HG03442 (cell line): ENCODE measurements at regions not wholly inside any gene's neighbourhood (a gene's known extent, or its start where the extent isn't known, plus 50 kb on each side); places are given as distances from the start of the nearest gene placed in this dataset.

Experiments used
- ATAC-seq: cut with Tn5 transposase; IDR thresholded peaks from one replicate; pipeline ENCODE4 v1.9.1; 2021; ENCODE audit warnings: mild to moderate bottlenecking, moderate library complexity; ENCODE audit not compliant: unreplicated experiment

GRCh38 chr5:34580983-34581382 is 75.1 kb upstream of the RAI14 start:
- ATAC-seq: no peak

GRCh38 chr5:34582371-34582770 is 73.8 kb upstream of the RAI14 start:
- ATAC-seq: no peak

GRCh38 chr5:34583167-34583566 is 73.0 kb upstream of the RAI14 start:
- ATAC-seq: no peak

- ATAC-seq: no peak
These were observed 72.0 kb upstream of the RAI14 start for GRCh38 chr5:34584165-34584564.

- no peak for ATAC-seq
These were observed 70.5 kb upstream of the RAI14 start for GRCh38 chr5:34585601-34586104.

DNA sequence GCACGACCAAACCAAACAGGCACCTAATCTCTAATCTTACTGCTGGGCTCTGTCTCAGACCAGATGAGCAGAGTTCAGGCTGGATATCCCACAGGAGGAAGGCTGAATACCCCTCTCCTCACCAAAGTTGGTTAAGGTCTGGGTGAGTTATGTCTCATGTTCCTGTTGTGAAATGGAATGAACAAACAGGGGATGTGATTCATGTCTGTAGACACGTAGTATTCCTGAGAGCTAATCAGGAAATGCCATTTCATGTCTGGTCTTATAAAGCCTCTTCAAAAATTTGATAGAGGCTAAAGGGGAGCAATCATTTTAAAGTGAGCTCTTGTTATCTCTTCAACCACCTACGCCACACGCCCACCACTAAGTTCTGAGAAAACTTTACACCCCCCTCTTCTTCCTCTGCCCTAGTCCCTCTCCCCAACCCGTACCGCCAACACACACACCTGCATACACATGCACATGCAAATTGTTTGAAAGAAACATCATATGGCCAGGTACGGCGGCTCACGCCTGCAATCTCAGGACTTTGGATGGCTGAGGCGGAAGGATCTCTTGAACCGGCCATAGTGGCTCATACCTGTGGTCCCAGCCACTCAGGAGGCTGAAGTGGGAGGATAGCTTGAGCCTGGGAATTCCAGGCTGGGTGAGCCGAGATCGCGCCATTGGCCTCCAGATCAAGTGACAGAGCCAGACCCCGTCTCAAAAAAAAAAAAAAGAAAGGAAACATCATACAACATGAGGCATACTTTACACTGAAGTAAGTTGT is 69.8 kb upstream of the RAI14 start:
- ATAC-seq: no peak

DNA sequence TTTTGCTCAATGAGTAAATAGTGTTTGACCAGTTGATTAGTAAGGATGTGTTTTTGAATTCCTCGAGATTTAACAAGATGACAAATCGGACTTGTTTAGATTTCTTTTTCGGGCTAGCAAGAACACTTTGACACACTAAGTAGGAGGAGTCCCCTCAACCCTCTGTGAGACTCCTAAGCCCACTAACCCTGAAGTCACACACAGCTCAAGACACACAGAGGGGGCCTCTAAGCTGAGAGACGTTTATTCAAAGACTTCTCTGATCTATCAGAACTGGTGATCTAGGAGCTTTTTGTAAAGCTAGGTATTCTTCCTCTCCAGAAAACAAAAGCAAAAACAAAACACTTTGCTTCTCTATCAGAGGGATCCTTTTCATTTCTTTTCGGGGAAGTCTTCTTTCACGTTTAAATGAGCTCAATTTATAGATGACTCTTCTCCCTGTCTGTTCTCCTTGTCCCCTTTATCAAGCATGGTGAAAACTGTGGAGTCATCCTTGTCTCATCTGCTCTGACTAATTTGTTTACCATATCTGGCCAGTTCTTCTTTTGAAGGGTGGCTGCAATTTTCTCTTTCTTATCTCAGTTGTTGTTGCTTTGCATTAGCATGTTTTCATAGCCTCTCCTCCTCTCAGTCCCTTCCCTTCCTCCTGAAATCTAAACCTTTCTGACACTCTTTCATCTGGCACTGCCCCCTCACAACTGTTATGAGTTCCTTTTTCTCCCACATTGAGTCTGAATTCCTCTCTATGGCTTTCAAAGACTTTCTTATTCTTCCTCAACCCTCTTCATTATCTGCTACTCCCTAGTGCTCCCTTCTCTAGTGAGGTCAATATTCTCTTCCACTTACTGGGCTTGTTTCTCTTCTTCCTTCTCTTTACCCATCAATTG is 68.5 kb upstream of the RAI14 start:
- peak; percentile 45 for ATAC-seq

DNA sequence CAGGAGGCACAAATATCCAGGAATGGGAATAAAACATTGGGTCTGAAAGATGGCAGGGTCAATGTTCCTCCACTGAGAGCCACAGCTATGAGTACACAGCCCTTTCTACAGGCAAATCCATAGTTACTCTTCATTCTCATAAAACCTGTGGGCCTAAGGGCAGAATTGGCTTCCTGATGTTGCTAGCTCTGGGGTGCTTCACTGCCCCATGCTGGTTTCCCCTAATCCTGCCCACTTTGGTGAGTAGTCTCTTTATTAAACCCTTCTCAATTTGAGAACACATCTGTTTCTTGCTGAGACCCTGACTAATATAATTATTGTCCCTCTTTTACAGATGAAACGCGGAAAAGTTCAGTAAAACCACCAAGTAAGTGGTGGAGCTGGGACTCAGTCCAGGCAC is 66.3 kb upstream of the RAI14 start:
- no peak for ATAC-seq

DNA sequence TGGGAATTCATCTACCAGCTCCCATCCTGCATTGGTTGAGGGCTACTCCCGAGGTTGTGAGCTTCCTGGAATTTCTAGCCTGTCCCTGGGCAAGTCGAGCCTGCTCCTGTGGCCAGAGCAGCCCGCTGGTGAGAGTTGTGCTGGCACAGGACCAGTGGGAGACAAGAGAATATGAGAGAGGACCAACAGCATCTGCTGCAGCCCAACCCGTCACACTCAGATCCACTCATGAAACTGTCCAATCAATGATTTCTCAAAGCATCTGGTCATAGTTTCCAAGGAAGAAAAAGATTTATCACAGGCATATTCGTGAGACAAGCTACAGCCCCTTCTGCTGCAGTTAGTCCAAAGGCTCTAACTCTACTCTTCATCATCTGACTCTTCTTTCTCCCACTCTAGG is 64.4 kb upstream of the RAI14 start:
- no peak for ATAC-seq

DNA sequence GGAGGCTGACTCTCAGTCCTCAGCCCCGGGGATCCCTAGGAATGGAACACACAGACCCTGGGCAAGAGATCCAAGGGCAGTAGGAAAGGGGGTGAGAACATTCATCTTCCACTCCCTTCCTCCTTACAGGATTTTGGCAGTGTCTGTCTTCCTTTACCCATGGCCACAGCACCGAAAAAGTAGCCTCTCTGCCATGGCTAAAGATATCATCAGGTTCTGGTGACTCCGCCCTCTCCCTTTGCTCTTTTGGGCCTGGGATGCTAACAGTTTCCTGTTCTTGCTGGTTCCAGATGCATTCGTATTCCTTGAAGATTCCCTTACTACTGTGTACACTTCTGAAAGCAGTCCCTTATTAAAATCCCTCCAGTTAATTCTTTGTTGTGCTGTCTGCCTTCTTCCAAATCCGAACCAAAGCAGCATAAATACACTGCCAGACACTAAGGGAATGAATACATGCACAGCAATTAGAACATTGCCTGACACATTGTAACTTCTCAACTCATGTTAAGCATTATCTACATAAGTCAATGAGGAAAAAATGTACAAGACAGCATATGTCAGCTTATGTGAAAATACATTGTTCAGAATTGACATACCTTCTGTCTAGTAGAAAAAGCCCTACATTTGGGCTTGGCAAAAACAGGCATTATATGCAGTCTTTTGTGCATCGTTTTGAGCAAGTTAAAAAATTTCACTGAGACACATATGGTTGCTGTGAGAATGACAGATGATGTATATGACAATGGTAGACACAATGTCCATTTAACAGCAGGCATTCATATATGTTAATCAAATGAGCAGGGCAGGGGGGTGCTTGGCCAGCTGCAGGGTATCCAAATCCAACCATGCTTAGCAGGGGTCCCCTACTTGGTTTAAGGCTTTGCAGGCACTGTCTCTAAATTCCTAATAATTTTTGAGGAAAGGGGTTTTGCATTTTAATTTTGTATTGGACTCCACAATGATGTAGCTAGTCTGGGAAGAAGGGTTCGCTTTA is 58.8 kb upstream of the RAI14 start:
- no peak for ATAC-seq

- ATAC-seq: no peak
These were observed 57.8 kb upstream of the RAI14 start for GRCh38 chr5:34598177-34598794.

DNA sequence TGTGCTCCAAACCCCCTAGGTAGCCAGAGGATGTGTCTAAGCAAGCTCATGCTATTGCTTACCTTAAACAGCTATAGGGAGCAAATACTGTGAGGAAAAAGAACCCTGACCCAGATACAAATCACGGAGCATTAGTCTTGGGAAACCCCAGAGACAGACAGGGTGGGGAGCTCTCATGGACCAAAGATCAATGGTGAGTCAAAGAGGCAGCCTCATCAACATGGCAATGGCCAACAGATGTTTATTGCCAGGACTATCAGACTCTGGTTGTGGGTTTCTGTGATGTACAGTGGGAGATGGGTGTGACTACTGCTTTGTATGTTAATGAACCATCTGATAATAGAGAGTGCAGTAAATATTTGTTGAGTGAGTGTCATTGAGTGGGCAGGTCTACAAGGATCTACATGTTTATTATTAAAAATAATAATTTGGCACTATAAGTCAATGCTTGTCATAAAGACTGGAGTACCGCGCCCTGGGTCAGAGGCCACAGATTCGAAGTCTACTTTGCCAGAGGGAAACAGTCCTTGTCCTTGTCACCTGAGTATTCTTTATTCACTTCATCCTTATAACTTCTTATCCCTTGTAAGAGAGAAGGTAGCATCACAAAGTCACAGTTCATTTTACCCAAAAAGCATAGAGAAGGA is 56.5 kb upstream of the RAI14 start:
- no peak for ATAC-seq

- ATAC-seq: no peak
These were observed 56.0 kb upstream of the RAI14 start for GRCh38 chr5:34600118-34600493.

- no peak for ATAC-seq
These were observed 52.8 kb upstream of the RAI14 start for GRCh38 chr5:34603378-34603777.

DNA sequence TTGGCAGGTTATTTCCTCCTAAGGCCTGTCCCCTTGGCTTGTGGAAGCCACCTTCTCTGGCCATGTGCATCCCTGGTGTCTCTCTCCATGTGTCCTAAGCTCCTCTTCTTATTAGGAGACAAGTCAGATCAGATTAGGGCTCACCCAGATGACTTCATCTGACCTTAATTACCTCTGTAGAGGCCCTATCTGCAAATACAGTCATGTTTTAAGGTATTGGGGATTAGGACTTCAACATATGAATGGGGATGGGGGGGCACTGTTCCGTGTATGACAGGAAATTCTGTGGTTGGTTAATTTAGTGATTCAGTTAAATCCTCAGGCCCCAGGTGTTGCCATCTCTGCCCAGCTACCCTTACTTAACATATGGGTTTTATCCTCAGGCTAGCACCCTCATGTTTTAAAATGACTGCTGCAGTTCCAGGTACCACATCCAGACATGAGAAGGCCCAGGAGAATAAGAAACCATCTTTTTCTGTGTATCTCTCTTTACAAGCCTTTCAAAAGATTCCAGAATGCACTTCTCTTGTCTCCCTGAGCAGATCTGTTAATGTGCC is 51.9 kb upstream of the RAI14 start:
- no peak for ATAC-seq

DNA sequence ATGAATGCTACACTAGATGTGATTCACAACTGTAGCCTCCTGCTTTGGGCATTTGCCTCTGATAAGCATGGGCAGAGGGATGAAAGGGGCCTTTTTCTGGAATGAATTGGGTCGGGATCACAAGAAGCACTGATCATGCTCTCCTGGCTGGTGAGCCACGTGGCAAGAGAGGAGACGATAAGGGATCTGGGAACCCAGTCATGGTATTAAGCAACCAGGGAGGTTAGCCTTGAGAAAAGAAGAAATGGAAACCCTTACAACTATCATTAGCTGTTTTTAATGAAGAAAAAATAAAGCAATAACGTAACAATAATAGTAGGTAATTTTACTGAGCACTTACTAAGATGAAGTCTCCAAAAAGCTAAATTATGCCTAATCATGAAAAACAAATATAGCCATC is 50.0 kb upstream of the RAI14 start:
- ATAC-seq: no peak
